ENCODE measurements at regions not wholly inside any gene's neighbourhood (a gene's known extent, or its start where the extent isn't known, plus 50 kb on each side); places are given as distances from the start of the nearest gene placed in this dataset.

DNA sequence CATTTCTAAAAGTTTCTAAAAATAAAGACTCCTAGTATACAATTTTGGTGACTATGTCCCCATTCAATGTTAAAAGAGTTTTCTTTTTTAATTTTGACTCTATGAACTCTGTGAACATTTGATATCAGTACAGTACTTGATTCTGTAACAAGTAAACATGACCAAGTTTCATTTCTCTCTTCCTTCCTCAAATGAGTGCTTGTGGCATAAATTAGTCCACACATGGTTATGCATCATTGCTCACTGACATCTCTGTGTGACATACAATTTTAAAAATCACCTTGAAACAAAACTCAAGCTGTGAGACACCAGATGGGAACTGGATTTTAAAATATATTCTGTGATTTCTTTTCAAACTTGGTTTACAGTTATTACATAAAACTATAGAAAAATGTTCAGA lies 253.9 kb upstream of the MDGA2 start:
- TF ChIP-seq, protein P1, sequence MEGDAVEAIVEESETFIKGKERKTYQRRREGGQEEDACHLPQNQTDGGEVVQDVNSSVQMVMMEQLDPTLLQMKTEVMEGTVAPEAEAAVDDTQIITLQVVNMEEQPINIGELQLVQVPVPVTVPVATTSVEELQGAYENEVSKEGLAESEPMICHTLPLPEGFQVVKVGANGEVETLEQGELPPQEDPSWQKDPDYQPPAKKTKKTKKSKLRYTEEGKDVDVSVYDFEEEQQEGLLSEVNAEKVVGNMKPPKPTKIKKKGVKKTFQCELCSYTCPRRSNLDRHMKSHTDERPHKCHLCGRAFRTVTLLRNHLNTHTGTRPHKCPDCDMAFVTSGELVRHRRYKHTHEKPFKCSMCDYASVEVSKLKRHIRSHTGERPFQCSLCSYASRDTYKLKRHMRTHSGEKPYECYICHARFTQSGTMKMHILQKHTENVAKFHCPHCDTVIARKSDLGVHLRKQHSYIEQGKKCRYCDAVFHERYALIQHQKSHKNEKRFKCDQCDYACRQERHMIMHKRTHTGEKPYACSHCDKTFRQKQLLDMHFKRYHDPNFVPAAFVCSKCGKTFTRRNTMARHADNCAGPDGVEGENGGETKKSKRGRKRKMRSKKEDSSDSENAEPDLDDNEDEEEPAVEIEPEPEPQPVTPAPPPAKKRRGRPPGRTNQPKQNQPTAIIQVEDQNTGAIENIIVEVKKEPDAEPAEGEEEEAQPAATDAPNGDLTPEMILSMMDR (IDR thresholded peaks at IDR 0.05; ENCODE audit: low read depth, low read length) = no peak
- no peak for TF ChIP-seq POLR2A (IDR thresholded peaks at IDR 0.05; ENCODE audit: extremely low read depth, insufficient read length)
- no peak for TF ChIP-seq MAX (IDR thresholded peaks at IDR 0.05; ENCODE audit: low read depth, low read length)
- no peak for TF ChIP-seq MYC (IDR thresholded peaks at IDR 0.05; ENCODE audit: low read depth, low read length)
